IPS-18c (cell line): ENCODE measurements at regions not wholly inside any gene's neighbourhood (a gene's known extent, or its start where the extent isn't known, plus 50 kb on each side); places are given as distances from the start of the nearest gene placed in this dataset.
"Not testable (repeated sequence)": the region's sequence is repeated elsewhere in the genome, so short reads cannot be mapped to it uniquely, and the experiment has no call there.

Source experiments
- H3K4me3 ChIP-seq: 2 replicates; pipeline ENCODE4 v1.7.0; 2013; ENCODE audit warnings: low read depth, mild to moderate bottlenecking, low read length, moderate library complexity; ENCODE audit not compliant: insufficient read depth
- H3K9me3 ChIP-seq: one replicate; pipeline ENCODE4 v1.6.1; 2013; ENCODE audit warnings: mild to moderate bottlenecking, low read length, moderate library complexity; ENCODE audit not compliant: control insufficient read depth, insufficient read depth

- H3K4me3 ChIP-seq = no peak overlapping the region
Measured at GRCh38 chr16:86073763-86074493, 175.0 kb downstream of the IRF8 start.

DNA sequence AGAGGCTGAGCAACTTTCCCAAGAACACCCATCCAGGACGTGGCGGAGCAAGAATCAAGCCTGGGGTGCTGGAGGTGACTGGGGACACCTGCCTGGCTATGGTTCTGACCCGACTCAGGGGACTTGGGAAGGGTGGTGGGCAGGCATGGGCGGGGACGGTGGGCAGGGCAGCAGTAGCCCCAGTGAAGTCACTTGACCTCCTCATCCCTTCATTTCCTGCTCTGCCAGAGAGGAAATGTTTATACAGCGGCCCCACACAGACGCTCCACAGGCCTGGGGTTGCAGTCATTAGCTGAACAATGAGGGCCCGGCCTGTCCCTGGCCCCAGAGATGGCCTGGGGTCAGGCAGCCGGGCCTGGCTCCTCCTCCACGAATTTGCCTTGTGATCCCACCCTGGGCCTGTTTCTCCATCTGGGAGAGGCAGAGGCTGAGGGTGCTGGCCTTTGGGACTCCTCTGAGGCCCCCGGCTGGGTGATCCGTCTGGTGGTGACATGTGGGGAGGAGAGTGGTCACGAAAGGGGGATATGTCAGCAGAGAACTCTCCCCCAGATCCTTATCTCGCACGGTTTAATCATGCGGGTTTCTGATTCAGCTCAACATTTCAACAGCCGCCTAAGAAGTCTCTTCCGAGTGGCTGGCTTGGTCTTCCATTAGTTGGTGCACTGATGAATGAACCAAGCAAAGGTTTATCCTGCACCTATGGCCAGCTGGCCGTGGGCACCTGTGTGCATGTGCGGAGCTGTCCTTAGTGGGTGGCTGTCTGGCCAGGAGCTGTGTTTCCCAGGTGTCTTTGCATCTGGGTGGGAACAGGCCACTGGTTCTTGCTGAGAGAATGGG lies 175.9 kb downstream of the IRF8 start:
- H3K9me3 ChIP-seq = peaks cover 2% of the 10 kb centered on the region
- H3K4me3 ChIP-seq = no peak overlapping the region

More at GRCh38 chr16:86073763-86074493, 175.0 kb downstream of the IRF8 start:
- peaks cover 2% of the 10 kb centered on the region for H3K9me3 ChIP-seq

DNA sequence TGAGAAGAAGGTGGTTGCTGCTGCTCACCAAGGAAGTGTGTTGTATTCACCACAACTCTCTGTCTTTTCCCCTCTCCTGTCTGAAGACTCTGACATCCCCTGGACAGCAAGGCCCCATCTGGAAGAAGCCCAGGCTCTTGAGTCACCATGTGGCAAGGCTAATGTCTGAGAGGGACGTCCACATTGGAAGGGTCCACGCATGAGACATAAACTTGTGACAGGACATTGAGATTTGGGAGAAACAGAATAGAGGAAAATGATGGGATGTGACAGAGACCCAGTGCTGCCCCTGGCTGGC lies 176.5 kb downstream of the IRF8 start:
- Histone ChIP-seq H3K9me3 (peaks cover 2% of the 10 kb centered on the region), H3K4me3 (no peak overlapping the region)

DNA sequence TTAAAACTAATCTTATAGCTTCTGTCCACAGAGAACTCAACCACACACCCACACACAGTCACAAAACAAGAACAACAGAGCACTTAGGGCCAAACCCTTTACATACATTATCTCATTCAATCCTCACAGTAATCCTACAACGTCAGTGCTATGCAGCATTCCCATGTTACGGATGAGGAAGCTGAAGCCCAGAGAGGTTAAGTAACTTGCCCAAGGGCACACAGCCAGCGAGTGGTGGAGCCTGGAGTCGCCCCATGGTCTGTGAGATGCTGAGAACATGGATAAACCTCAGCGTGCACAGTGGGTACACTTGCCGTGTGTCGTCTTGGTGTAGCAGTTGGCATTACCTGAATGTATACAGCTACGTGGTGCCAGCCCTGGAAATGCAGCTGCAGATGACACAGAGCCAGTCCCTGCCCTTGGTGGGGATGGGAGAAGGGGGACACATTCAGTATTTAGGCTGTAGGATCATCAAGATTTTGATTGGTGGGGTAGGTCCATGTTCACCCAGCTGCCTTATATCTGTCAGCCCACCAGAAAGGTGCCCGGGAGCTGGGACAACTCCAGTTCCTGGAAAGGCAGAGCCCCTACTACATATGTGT lies 177.0 kb downstream of the IRF8 start:
- no peak overlapping the region for H3K4me3 ChIP-seq
- H3K9me3 ChIP-seq = peaks cover 2% of the 10 kb centered on the region

GRCh38 chr16:86076606-86077005 lies 177.6 kb downstream of the IRF8 start:
- no peak overlapping the region for H3K4me3 ChIP-seq
- H3K9me3 ChIP-seq = no peaks in the 10 kb centered on the region

DNA sequence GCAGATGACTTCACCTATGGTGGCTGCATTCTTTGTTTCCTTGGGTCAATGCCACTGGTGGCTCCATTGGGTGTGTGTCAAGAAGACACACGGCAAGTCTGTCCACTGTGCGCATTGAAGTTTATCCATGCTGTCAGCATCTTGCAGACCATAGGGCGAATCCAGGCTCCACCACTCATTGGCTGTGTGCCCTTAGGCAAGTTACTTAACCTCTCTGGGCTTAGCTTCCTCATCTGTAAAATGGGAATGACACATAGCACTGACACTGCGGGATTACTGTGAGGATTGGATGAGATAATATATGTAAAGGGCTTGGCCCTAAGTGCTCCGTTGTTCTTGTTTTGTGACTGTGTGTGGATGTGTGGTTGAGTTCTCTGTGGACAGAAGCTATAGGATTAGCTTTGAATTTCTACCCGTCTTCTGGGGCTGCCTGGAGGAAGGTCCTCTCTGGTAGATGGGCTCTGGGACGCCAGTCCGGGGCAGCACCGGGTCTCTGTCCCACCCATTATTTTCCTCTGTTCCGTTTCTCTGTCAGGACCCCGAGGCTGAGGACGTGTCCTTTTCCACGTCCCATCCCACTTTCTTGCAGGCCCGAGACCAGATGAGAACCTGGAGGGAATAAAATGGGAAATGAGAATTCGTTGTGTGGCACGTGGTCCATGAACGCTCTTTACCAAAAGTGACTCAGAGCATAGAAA lies 178.4 kb downstream of the IRF8 start:
- H3K9me3 ChIP-seq = no peaks in the 10 kb centered on the region
- H3K4me3 ChIP-seq = no peak overlapping the region

DNA sequence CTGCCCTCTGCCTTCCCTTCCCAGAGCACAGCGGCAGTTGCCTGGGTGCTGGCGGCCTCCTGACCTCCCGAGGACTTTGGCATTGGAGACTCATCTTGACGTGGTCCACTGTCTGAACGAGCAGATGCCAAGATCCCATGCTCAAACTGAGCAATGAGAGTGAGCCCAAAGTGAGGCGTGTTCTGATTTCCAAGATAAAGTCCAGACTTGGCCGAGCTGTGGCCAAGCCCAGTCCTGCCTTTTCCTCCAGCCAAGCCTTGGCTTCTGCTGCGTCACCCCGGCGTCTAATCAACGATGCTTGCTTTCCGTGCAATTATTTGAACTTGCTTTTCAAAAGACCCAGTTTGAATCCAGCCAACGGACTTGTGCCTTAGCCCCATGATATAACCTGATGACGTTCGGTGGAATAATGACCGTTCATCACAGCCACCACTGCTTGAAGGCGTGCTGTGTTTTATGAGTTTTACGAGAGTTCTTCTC lies 179.2 kb downstream of the IRF8 start:
- Histone ChIP-seq H3K9me3 (no peaks in the 10 kb centered on the region), H3K4me3 (no peak overlapping the region)

DNA sequence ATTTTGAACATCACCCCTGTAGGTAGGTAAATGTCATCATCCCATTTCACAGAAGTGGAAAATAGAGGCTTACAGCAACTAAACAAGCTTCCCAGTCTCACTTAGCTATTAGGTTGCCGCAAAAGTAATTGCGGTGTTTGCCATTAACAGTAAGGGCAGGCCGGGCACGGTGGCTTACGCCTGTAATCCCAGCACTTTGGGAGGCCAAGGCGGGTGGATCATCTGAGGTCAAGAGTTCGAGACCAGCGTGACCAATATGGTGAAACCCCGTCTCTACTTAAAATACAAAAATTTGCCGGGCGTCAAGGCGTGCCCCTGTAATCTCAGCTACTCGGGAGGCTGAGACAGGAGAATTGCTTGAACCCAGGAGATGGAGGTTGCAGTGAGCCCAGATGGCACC lies 179.7 kb downstream of the IRF8 start:
- H3K4me3 ChIP-seq = not testable (repeated sequence)

GRCh38 chr16:86079255-86079885 lies 180.4 kb downstream of the IRF8 start:
- Histone ChIP-seq H3K4me3 (no peak overlapping the region), H3K9me3 (no peaks in the 10 kb centered on the region)

More for the DNA sequence above, 179.7 kb downstream of the IRF8 start:
- H3K9me3 ChIP-seq = not testable (repeated sequence)

- H3K9me3 ChIP-seq = no peaks in the 10 kb centered on the region
- no peak overlapping the region for H3K4me3 ChIP-seq
Measured at GRCh38 chr16:86080131-86080875, 181.3 kb downstream of the IRF8 start.

GRCh38 chr16:86080982-86081381 lies 182.0 kb downstream of the IRF8 start:
- Histone ChIP-seq H3K4me3 (no peak overlapping the region), H3K9me3 (no peaks in the 10 kb centered on the region)

GRCh38 chr16:86082418-86083030 lies 183.6 kb downstream of the IRF8 start:
- Histone ChIP-seq H3K9me3 (no peaks in the 10 kb centered on the region), H3K4me3 (no peak overlapping the region)

DNA sequence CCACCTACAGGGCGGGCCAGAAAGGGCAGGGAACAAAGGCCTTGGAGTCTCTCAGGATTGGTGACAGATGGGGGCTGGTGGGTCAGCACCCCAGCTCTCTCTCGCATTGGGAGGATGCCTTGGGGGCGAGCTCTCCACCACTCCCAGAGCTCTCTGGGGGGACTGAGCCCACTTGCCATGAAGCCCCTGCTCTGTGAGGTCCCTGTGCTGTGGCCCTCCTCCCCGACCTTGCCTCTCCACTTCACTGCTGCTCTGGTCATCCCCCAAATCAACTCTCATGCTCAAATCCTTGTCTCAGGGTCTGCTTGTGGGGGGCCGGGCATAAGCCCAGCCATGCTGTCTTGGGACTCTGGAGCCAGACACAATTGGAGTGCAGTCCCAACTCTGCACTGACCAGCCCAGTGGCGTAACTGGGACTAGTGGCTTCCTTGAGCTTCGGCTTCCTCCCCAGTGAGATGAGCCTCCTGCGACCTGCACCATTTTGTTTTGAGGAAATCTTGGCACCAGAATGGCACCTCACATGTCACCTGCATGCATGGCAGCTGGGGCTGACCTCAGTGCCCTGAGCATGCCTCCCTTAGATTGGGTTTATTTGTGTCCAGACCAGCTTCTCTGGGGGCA lies 184.5 kb downstream of the IRF8 start:
- Histone ChIP-seq H3K4me3 (no peak overlapping the region), H3K9me3 (no peaks in the 10 kb centered on the region)

DNA sequence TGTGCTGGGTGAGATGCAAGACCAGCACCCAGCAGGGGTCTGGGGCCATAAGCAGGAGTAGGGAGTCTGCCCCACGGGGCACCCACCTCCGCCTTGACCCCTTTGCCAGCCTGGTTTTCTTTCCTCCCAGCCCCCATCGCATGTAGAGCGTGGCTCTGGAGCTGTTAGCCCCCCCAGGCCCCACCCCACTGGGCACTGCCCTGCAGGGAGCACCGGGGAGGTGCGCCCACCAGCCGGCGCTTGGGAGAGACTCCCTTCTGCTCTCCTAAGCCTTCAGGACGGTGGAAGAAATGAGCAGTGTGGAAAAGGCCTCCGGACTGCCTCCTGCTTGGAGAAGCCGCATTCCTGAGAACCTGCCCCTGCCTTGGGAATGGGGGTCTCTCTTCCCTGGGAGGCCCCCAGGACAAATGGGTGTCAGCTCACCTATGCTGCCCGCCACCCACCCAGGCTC lies 186.2 kb downstream of the IRF8 start:
- Histone ChIP-seq H3K9me3 (no peaks in the 10 kb centered on the region), H3K4me3 (no peak overlapping the region)

GRCh38 chr16:86085795-86086194 lies 186.8 kb downstream of the IRF8 start:
- no peaks in the 10 kb centered on the region for H3K9me3 ChIP-seq
- no peak overlapping the region for H3K4me3 ChIP-seq

DNA sequence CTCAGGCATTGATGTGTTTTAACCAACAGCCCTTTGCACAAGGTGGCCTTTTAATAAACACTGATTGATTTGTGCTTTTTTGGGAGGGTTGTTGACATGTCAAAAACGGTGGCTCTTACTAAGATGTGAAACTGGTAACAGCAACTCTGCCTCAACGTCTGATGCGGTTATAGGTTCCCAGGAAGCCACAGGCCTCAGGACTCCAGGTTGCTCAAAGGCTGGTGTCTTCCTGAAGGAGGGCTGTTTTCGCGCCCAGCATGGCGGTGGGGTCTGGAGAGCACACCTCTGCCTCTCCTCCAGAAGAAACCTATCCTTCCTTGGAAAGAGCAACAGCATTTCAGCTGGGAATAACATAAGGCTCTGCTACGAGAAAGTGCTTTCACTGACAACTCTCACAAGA lies 187.5 kb downstream of the IRF8 start:
- Histone ChIP-seq H3K4me3 (no peak overlapping the region), H3K9me3 (no peaks in the 10 kb centered on the region)
